H1 (cell line): ENCODE measurements at regions not wholly inside any gene's neighbourhood (a gene's known extent, or its start where the extent isn't known, plus 50 kb on each side); places are given as distances from the start of the nearest gene placed in this dataset.

ENCODE experiments used
- SP4 ChIP-seq: IDR thresholded peaks from 2 replicates; pipeline ENCODE4 v1.6.1; 2012; ENCODE audit warnings: low read length, inconsistent platforms
- TF ChIP-seq, protein P1 (sequence below): fragments of 300-600 bp; sonication (generic); IDR thresholded peaks from 2 replicates; pipeline ENCODE4 v1.7.1; 2012; ENCODE audit warnings: low read length, moderate library complexity, mild to moderate bottlenecking, inconsistent platforms; ENCODE audit not compliant: insufficient replicate concordance

DNA sequence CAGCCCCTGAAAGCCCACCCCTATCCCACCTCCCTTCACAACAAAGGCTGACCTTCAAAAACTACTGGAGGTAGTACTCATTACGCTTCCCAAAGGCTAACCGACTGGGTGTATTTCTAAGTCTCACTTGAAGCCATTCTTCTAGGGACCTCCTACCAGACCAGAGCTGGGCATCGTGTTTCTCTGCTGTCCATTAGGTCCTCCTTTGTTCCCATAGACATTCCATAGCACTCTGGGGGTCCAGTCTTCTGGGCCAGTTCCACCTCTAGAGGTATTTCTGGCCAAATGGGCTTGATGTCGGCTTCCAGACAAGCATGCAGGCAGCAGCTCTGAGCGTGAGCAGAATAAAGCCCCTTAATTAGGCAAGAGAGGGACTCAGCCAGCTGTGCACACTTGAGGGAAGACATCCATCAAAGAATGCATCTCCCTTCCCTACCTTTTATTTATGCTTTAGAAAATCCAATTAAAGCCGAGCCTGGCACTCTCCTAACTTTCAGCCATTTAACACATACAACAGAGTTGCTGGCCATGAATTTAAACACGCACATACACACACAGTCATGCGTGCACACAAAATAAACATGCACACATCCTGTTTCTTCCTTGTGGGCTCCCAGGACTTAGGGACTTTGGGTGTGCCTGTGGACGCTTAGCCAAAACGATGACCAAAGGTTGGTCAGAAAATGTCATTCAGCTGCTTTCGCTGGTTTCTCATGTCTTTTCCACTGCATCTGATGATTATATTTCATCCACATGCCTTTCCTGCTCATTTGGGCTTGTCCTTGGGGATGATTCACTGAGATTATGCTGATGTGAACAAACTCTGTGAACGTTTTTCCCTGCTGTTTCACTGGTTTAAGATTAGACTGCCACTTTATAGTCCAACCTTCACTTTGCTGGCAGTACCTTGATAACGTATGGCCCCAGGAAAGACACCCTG is 362.0 kb upstream of the NFE2L3 start (continued):
- TF ChIP-seq, protein P1, sequence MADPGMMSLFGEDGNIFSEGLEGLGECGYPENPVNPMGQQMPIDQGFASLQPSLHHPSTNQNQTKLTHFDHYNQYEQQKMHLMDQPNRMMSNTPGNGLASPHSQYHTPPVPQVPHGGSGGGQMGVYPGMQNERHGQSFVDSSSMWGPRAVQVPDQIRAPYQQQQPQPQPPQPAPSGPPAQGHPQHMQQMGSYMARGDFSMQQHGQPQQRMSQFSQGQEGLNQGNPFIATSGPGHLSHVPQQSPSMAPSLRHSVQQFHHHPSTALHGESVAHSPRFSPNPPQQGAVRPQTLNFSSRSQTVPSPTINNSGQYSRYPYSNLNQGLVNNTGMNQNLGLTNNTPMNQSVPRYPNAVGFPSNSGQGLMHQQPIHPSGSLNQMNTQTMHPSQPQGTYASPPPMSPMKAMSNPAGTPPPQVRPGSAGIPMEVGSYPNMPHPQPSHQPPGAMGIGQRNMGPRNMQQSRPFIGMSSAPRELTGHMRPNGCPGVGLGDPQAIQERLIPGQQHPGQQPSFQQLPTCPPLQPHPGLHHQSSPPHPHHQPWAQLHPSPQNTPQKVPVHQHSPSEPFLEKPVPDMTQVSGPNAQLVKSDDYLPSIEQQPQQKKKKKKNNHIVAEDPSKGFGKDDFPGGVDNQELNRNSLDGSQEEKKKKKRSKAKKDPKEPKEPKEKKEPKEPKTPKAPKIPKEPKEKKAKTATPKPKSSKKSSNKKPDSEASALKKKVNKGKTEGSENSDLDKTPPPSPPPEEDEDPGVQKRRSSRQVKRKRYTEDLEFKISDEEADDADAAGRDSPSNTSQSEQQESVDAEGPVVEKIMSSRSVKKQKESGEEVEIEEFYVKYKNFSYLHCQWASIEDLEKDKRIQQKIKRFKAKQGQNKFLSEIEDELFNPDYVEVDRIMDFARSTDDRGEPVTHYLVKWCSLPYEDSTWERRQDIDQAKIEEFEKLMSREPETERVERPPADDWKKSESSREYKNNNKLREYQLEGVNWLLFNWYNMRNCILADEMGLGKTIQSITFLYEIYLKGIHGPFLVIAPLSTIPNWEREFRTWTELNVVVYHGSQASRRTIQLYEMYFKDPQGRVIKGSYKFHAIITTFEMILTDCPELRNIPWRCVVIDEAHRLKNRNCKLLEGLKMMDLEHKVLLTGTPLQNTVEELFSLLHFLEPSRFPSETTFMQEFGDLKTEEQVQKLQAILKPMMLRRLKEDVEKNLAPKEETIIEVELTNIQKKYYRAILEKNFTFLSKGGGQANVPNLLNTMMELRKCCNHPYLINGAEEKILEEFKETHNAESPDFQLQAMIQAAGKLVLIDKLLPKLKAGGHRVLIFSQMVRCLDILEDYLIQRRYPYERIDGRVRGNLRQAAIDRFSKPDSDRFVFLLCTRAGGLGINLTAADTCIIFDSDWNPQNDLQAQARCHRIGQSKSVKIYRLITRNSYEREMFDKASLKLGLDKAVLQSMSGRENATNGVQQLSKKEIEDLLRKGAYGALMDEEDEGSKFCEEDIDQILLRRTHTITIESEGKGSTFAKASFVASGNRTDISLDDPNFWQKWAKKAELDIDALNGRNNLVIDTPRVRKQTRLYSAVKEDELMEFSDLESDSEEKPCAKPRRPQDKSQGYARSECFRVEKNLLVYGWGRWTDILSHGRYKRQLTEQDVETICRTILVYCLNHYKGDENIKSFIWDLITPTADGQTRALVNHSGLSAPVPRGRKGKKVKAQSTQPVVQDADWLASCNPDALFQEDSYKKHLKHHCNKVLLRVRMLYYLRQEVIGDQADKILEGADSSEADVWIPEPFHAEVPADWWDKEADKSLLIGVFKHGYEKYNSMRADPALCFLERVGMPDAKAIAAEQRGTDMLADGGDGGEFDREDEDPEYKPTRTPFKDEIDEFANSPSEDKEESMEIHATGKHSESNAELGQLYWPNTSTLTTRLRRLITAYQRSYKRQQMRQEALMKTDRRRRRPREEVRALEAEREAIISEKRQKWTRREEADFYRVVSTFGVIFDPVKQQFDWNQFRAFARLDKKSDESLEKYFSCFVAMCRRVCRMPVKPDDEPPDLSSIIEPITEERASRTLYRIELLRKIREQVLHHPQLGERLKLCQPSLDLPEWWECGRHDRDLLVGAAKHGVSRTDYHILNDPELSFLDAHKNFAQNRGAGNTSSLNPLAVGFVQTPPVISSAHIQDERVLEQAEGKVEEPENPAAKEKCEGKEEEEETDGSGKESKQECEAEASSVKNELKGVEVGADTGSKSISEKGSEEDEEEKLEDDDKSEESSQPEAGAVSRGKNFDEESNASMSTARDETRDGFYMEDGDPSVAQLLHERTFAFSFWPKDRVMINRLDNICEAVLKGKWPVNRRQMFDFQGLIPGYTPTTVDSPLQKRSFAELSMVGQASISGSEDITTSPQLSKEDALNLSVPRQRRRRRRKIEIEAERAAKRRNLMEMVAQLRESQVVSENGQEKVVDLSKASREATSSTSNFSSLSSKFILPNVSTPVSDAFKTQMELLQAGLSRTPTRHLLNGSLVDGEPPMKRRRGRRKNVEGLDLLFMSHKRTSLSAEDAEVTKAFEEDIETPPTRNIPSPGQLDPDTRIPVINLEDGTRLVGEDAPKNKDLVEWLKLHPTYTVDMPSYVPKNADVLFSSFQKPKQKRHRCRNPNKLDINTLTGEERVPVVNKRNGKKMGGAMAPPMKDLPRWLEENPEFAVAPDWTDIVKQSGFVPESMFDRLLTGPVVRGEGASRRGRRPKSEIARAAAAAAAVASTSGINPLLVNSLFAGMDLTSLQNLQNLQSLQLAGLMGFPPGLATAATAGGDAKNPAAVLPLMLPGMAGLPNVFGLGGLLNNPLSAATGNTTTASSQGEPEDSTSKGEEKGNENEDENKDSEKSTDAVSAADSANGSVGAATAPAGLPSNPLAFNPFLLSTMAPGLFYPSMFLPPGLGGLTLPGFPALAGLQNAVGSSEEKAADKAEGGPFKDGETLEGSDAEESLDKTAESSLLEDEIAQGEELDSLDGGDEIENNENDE, result no peak
- TF ChIP-seq SP4, result no peak
- TF ChIP-seq, all 59 proteins: peak for 0
